HUES48 (cell line): ENCODE measurements at regions not wholly inside any gene's neighbourhood (a gene's known extent, or its start where the extent isn't known, plus 50 kb on each side); places are given as distances from the start of the nearest gene placed in this dataset.

Experiments
- H3K27ac ChIP-seq: one replicate; pipeline ENCODE4 v1.7.0; 2013; ENCODE audit warnings: low read depth, low read length, inconsistent platforms
- H3K27me3 ChIP-seq: 2 replicates; pipeline ENCODE4 v1.6.1; 2013; ENCODE audit warnings: mild to moderate bottlenecking, low read length; ENCODE audit not compliant: control insufficient read depth, insufficient read depth
- H3K36me3 ChIP-seq: 2 replicates; pipeline ENCODE4 v1.6.1; 2013; ENCODE audit warnings: low read length; ENCODE audit not compliant: control insufficient read depth, insufficient read depth
- H3K4me1 ChIP-seq: 2 replicates; pipeline ENCODE4 v1.6.1; 2013; ENCODE audit warnings: mild to moderate bottlenecking, low read length; ENCODE audit not compliant: control insufficient read depth, insufficient read depth
- H3K4me3 ChIP-seq: 2 replicates; pipeline ENCODE4 v1.5.1; 2013; ENCODE audit warnings: mild to moderate bottlenecking, low read depth, low read length
- H3K9ac ChIP-seq: 2 replicates; pipeline ENCODE4 v1.6.1; 2013; ENCODE audit warnings: mild to moderate bottlenecking, low read depth, low read length, moderate library complexity
- H3K9me3 ChIP-seq: 2 replicates; pipeline ENCODE4 v1.6.1; 2013; ENCODE audit warnings: low read length; ENCODE audit not compliant: control insufficient read depth, insufficient read depth

DNA sequence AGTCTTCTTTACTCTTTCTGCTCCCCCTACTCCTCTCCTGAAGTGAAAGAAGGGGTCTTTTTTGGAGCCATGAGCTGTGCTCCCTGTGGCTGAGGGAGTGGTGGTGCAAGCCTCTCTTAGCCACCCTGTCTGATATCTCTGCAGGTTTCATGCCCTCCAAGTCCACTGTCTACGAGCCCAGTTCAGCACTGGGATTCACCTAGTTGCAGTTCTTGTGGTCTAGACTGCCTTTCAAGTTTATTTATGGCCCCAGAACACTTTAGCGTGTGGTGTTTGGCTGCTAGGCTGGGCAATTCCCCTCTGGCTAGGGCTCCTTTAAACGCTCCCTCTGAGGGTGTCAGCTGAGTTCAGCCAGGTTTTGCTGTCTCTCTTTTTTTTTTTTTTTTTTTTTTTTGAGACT lies 908.6 kb downstream of the TRHDE start:
- H3K9ac ChIP-seq, result no peak overlapping the region

DNA sequence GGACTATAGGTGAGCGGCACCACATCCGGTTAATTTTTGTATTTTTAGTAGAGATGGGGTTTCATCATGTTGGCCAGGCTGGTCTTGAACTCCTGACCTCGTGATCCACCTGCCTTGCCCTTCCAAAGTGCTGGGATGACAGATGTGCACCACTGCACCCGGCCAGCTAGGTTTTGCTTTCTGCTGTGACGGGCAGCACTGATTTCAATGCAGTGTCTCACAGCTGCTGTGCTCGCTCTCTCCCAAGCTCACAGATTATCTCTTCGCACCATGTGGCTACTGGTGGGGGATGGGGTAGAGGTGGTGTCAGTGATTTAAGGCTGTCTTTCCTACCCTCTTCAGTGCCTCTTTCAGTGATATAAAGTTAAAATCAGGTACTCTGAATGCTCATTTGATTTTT lies 909.1 kb downstream of the TRHDE start:
- Histone ChIP-seq H3K4me3 (no peak overlapping the region), H3K36me3 (no peaks in the 10 kb centered on the region), H3K4me1 (no peaks in the 10 kb centered on the region), H3K27ac (no peak overlapping the region), H3K9me3 (peaks cover 17% of the 10 kb centered on the region), H3K27me3 (no peaks in the 10 kb centered on the region), H3K9ac (no peak overlapping the region)

More for the DNA sequence above, 908.6 kb downstream of the TRHDE start:
- Histone ChIP-seq H3K4me3 (no peak overlapping the region), H3K9me3 (peaks cover 17% of the 10 kb centered on the region), H3K27ac (no peak overlapping the region), H3K36me3 (no peaks in the 10 kb centered on the region), H3K4me1 (no peaks in the 10 kb centered on the region), H3K27me3 (no peaks in the 10 kb centered on the region)

DNA sequence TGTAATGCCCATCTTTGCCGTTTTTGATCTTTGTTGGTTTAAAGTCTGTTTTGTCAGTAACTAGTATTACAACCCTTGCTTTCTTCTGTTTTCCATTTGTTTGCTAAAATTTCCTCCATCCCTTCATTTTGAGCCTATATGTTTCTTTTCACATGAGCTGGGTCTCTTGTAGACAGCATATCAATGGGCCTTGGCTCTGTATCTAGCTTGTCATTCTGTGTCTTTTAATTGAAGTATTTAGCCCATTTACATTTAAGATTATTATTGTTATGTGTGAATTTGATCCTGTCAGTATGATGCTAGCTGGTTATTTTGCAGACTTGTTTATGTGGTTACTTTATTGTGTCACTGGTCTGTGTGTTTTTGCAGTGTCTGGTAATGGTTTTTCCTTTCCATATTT lies 913.2 kb downstream of the TRHDE start:
- H3K27me3 ChIP-seq, result no peaks in the 10 kb centered on the region
- no peaks in the 10 kb centered on the region for H3K36me3 ChIP-seq
- no peaks in the 10 kb centered on the region for H3K4me1 ChIP-seq
- H3K9ac ChIP-seq, result no peak overlapping the region
- no peak overlapping the region for H3K4me3 ChIP-seq
- H3K9me3 ChIP-seq, result peaks cover 17% of the 10 kb centered on the region
- H3K27ac ChIP-seq, result no peak overlapping the region

DNA sequence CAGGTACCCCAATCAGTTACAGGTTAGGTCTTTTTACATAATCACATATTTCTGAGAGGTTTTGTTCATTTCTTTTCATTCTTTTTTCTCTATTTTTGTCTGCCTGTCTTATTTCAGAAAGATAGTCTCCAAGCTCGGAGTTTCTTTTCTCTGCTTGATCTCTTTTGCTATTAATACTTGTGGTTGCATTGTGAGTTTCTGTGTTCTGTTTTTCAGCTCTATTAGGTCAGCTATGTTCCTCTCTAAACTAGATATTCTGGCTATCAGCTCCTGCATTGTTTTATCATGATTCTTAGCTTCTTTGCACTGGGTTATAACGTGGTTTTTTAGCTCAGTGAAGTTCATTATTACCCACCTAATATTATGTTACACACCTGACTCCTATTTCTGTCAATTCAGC lies 914.1 kb downstream of the TRHDE start:
- H3K27ac ChIP-seq, result no peak overlapping the region
- H3K4me3 ChIP-seq, result no peak overlapping the region
- peaks cover 17% of the 10 kb centered on the region for H3K9me3 ChIP-seq
- H3K36me3 ChIP-seq, result no peaks in the 10 kb centered on the region
- no peaks in the 10 kb centered on the region for H3K4me1 ChIP-seq
- H3K27me3 ChIP-seq, result no peaks in the 10 kb centered on the region
- H3K9ac ChIP-seq, result no peak overlapping the region

- peaks cover 17% of the 10 kb centered on the region for H3K9me3 ChIP-seq
- no peaks in the 10 kb centered on the region for H3K27me3 ChIP-seq
- no peak overlapping the region for H3K27ac ChIP-seq
- H3K4me1 ChIP-seq, result no peaks in the 10 kb centered on the region
- H3K9ac ChIP-seq, result no peak overlapping the region
- H3K4me3 ChIP-seq, result no peak overlapping the region
- no peaks in the 10 kb centered on the region for H3K36me3 ChIP-seq
These were observed 915.6 kb downstream of the TRHDE start for GRCh38 chr12:73187765-73188164.

- no peaks in the 10 kb centered on the region for H3K9me3 ChIP-seq
- no peak overlapping the region for H3K4me3 ChIP-seq
- H3K27ac ChIP-seq, result no peak overlapping the region
- H3K9ac ChIP-seq, result no peak overlapping the region
- H3K4me1 ChIP-seq, result no peaks in the 10 kb centered on the region
- H3K27me3 ChIP-seq, result no peaks in the 10 kb centered on the region
- H3K36me3 ChIP-seq, result no peaks in the 10 kb centered on the region
These were observed 938.5 kb downstream of the TRHDE start for GRCh38 chr12:73210548-73211204.

- Histone ChIP-seq H3K27ac (no peak overlapping the region), H3K4me1 (no peaks in the 10 kb centered on the region), H3K4me3 (no peak overlapping the region), H3K9ac (no peak overlapping the region), H3K9me3 (no peaks in the 10 kb centered on the region), H3K36me3 (no peaks in the 10 kb centered on the region), H3K27me3 (no peaks in the 10 kb centered on the region)
These were observed 948.8 kb downstream of the TRHDE start for GRCh38 chr12:73220951-73221350.

DNA sequence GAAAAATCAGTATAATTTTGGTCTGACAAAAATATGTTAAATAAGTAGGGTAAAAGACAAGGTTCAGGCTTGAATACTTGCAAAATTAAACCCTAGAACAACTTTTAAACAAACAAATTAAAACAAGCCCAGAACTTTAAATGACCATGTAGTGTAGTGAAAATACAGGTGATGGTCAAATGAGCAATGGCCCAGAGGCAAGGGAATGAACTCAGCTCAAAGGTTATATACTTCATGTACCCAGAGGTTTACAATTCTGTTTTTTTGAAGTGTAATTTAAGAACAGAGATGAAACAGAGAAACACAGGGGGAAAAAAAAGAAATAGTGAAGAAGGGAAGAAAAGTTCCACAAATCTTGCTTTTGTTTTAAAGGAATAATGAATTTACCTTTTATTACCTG lies 949.2 kb downstream of the TRHDE start:
- H3K27ac ChIP-seq, result no peak overlapping the region
- no peak overlapping the region for H3K4me3 ChIP-seq
- H3K9ac ChIP-seq, result no peak overlapping the region
- no peaks in the 10 kb centered on the region for H3K9me3 ChIP-seq
- H3K36me3 ChIP-seq, result no peaks in the 10 kb centered on the region
- no peaks in the 10 kb centered on the region for H3K27me3 ChIP-seq
- H3K4me1 ChIP-seq, result no peaks in the 10 kb centered on the region

GRCh38 chr12:73221836-73222235 lies 949.7 kb downstream of the TRHDE start:
- Histone ChIP-seq H3K4me3 (no peak overlapping the region), H3K27ac (no peak overlapping the region), H3K4me1 (no peaks in the 10 kb centered on the region), H3K9ac (no peak overlapping the region), H3K9me3 (no peaks in the 10 kb centered on the region), H3K27me3 (no peaks in the 10 kb centered on the region), H3K36me3 (no peaks in the 10 kb centered on the region)

- Histone ChIP-seq H3K27me3 (no peaks in the 10 kb centered on the region), H3K36me3 (no peaks in the 10 kb centered on the region), H3K4me1 (no peaks in the 10 kb centered on the region), H3K9me3 (no peaks in the 10 kb centered on the region), H3K9ac (no peak overlapping the region), H3K27ac (no peak overlapping the region), H3K4me3 (no peak overlapping the region)
These were observed 953.3 kb downstream of the TRHDE start for GRCh38 chr12:73225371-73225937.

GRCh38 chr12:73225941-73226340 lies 953.8 kb downstream of the TRHDE start:
- Histone ChIP-seq H3K9ac (no peak overlapping the region), H3K4me3 (no peak overlapping the region), H3K27me3 (no peaks in the 10 kb centered on the region), H3K27ac (no peak overlapping the region), H3K4me1 (no peaks in the 10 kb centered on the region), H3K9me3 (no peaks in the 10 kb centered on the region), H3K36me3 (no peaks in the 10 kb centered on the region)
